Epithelial cell of esophagus (primary cell): ENCODE measurements at regions not wholly inside any gene's neighbourhood (a gene's known extent, or its start where the extent isn't known, plus 50 kb on each side); places are given as distances from the start of the nearest gene placed in this dataset.

Experiments
- DNase-seq: peaks from one replicate; pipeline ENCODE4 v3.0.0; 2010; ENCODE audit warnings: low read depth
- H3K4me3 ChIP-seq: 2 replicates; pipeline ENCODE4 v1.5.1; 2011; ENCODE audit warnings: mild to moderate bottlenecking, low read length, control low read depth
- CTCF ChIP-seq: IDR thresholded peaks from 2 replicates; pipeline ENCODE4 v1.5.1; 2011; ENCODE audit warnings: low read depth, mild to moderate bottlenecking, low read length, control low read depth, inconsistent platforms; ENCODE audit not compliant: insufficient read depth; ENCODE audit errors: missing control alignments

GRCh38 chr17:77455111-77455890 is 314.5 kb downstream of the SEC14L1 start:
- DNase-seq, result no peak
- no peak for TF ChIP-seq CTCF
- H3K4me3 ChIP-seq, result no peak overlapping the region

- DNase-seq, result no peak
These were observed 315.1 kb downstream of the SEC14L1 start for GRCh38 chr17:77455891-77456260.

GRCh38 chr17:77456271-77456950 is 315.6 kb downstream of the SEC14L1 start:
- TF ChIP-seq CTCF, result no peak
- H3K4me3 ChIP-seq, result no peak overlapping the region
- DNase-seq, result no peak

More at GRCh38 chr17:77455891-77456260, 315.1 kb downstream of the SEC14L1 start:
- H3K4me3 ChIP-seq, result no peak overlapping the region
- no peak for TF ChIP-seq CTCF

GRCh38 chr17:77456951-77457548 is 316.3 kb downstream of the SEC14L1 start:
- DNase-seq, result no peak
- TF ChIP-seq CTCF, result no peak
- H3K4me3 ChIP-seq, result no peak overlapping the region

- no peak overlapping the region for H3K4me3 ChIP-seq
- DNase-seq, result no peak
- TF ChIP-seq CTCF, result no peak
These were observed 316.9 kb downstream of the SEC14L1 start for GRCh38 chr17:77457572-77458201.

- DNase-seq, result no peak
- no peak overlapping the region for H3K4me3 ChIP-seq
- TF ChIP-seq CTCF, result no peak
These were observed 317.6 kb downstream of the SEC14L1 start for GRCh38 chr17:77458202-77459017.
